GM18873 (cell line): ENCODE measurements at regions not wholly inside any gene's neighbourhood (a gene's known extent, or its start where the extent isn't known, plus 50 kb on each side); places are given as distances from the start of the nearest gene placed in this dataset.
"Not testable (repeated sequence)": the region's sequence is repeated elsewhere in the genome, so short reads cannot be mapped to it uniquely, and the experiment has no call there.

Source experiments
- ATAC-seq: cut with Tn5 transposase; IDR thresholded peaks from one replicate; pipeline ENCODE4 v1.9.1; 2021; ENCODE audit warnings: mild to moderate bottlenecking, moderate library complexity, moderate number of reproducible peaks; ENCODE audit not compliant: unreplicated experiment, low FRiP score

DNA sequence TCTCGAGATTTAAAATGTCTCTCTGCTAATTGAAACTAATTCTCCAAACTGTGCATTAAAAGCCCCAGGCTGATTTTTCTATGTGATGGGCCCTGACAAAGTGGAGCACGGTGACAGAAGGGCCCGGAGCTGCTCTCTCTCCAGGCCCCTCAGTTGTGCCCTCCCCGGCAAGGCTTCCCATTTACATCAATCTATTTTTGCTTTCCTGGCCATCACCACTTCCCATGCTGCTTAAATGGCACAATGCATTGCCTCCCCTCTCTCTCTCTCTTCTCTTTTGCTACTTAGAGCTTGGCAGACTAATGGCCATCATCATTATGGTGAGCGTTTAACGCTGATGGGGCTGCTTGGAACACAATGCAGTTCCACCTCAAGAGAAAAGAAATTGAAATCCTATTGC is 270.7 kb upstream of the DIO3 start:
- ATAC-seq, result no peak

DNA sequence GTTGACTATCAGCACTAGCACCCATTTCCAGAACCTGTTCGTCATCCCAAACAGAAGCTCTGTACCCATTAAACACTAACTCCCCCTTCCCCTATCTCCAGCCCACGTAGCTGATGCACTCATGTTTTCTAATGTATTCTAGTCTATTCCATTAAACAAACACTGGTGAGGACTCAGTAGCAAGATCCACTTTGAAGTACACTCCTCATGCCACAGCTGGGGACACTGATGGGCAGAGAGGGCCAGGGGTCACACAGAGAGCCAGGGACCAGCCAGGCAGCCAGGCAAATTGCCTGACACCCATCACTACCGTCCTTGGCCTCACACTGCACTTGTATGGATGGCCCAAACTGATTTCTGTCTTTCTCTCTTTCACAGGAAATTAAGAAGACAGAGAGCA is 269.9 kb upstream of the DIO3 start:
- no peak for ATAC-seq

DNA sequence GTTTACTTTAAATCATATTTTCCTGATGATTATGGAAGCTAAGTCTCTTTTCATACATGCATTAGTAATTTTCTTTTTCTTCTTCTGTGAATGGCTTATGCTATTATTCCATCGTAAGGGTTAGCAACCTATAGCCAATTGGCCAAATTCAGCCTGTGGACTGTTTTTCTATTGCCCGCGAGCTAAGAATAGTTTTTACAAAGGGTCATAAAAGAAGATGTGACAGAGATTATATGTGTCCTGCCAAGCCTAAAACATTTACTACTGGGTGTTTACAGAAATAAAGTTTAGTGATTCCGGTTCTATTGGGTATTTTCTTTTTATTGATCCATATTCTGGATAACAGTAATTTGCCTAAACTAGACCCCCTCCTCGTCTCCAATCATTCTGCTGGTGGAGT is 268.8 kb upstream of the DIO3 start:
- ATAC-seq, result no peak

DNA sequence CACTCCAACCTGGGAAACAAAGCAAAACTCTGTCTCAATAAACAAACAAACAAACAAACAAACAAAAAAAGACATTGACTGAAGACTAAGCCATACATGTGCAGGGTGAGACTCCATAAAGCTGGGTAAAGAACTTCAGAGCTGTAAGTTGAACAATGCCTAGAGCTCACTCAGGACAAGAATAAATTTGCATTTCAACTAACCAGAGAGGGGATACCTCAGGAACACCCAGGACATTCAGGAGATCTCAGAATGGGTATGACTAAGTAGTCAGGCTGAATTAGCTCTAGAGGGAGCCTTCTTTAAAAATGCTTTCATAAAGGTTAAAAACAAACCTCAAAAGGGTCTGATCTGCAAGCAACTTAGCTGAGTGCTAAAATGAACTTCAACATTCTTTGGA is 267.7 kb upstream of the DIO3 start:
- ATAC-seq, result no peak

DNA sequence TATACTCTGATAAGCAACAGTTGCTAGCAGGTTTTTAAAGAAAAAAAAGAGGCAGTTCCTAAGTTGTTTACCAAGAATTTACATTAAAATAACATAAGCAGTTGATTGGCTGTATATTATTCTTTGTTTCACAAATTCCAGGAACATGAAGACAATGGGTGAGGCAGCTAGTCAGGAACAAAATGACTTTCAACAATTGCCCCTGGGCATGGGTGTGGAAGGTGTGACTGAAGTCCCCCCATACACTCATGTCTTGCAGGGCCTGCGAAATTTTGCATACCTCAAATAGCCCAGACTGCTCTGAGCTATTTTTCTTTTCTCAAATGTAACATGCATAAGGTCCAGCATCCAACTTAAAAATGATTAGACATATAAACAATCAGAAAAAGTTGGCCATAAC is 267.2 kb upstream of the DIO3 start:
- ATAC-seq, result no peak

DNA sequence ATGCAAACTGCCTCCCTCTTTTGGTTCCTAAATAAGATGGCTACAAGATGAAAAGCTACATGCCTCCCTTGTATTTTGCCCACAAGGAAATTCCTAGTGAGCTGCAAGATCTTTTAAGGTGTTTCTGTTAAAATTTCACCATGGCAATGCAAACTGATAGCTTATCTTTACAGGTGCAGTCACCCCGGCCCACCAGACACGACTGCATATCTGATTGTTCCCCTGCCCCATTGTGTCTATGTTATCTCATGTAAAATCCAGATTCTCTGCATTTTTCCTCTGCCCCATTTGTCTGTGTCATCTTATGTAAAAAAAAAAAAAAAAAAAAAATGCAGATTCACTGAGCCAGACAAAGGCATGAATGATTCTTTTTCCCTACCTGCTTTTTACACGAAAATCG is 261.5 kb upstream of the DIO3 start:
- ATAC-seq, result not testable (repeated sequence)

DNA sequence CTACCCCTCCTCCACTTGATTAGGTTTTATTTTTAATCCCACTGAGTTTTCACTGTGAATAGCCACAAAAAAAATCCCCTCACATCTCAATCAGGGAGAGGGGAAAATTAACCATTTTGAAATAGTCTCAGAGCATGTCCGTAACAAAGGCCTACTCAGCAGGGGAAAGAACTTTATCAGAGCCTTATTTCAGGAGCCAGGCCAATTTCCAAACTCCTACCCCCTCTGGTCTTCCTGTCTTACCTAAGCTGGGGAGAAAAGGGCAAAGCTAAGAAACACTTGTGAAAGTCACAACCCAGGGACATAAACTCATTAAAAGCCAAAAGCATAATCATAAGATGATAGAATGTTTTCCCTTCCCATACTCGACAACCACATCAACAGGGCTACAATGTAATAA is 260.3 kb upstream of the DIO3 start:
- no peak for ATAC-seq

DNA sequence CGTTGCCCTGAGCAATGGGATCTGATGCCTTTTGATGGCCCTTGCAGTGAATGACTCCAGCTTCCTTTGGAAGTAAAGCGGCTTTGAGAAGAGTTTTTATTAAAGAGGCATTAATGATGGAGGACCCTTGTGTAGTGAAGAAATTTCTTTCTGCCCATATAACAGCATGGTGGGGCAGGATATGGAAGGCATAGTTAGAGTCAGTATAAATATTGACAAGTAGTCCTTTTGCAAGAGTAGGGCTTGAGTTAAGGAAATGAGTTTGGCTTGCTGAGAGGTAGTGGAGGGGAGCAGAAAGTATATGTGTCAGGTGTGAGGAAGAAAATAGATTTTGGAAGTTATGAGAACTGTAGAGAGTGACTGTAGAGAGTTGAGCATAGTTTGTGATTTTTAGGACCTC is 254.1 kb upstream of the DIO3 start:
- ATAC-seq, result not testable (repeated sequence)

DNA sequence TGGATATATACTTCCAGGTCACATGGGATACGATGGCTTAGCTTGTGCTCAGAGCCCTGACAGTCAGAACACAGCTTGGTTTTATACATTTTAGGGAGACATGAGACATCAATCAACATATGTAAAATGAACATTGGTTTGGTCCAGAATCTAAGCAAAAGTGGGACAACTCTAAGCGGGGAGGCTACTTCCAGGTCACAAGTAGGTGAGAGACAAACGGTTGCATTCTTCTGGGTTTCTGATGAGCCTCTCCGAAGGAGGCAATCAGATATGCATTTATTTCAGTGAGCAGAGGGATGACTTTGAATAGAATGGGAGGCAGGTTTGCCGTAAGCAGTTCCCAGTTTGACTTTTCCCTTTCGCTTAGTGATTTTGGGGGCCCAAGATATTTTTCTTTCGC is 250.1 kb upstream of the DIO3 start:
- not testable (repeated sequence) for ATAC-seq

DNA sequence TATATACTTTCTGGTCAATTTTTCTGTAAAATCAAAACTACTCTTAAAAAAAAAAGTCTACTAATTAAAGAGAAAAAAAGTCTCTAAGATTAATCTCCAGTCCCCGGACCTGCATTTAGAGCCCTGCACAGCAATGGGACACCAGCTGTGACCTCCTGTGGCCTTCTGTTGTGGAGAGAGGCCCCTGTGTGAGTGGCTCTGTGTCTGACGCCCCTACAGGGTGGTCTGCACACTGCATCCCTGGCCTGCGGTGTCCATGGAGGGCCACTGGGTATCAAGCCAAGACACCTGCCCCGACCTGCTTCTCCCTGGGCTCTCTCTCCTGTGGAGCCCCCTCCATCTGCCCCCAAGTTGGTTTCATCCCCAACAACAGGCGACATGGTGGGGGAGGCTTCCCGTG is 248.0 kb upstream of the DIO3 start:
- ATAC-seq, result no peak

DNA sequence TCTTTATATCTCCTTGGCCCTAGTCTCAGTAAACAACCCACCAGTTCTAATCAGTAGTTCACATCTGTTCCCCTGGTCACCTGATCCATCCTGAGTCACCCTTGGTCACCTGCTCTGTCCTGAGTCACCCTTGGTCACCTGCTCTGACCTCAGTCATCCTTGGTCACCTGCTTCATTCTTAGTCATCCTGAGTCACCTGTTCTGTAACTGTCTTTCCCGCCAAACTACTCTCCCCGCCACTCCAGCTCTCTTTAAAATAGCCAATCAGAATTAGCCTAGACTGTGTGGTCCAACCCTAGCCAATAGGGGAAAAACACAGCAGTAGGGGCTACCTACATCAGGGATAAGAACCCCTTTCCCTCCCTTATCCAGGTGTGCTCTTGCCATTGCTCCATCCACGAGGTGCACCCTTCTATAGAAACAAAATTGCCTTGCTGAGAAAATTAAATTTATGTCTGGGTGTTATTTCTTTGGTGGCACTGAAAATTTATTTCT is 245.4 kb upstream of the DIO3 start:
- ATAC-seq, result no peak

DNA sequence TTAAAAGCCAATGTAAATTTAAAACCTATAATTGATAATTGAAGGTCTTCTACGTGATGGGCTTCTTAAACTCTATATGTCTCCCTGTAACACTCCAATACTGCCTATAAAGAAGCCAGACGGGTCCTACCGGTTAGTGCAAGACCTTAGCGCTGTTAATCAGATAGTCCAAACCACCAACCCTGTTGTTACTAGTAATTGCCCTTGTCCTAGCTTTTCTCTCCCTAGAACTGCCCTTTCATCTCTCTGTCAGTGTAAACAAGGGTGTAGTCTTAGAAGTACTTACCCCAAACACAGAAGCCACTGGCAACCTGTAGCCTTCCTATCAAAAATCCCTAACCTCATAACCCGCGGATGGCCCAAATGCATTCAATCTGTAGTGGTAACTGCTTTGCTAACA is 243.0 kb upstream of the DIO3 start:
- ATAC-seq, result no peak

DNA sequence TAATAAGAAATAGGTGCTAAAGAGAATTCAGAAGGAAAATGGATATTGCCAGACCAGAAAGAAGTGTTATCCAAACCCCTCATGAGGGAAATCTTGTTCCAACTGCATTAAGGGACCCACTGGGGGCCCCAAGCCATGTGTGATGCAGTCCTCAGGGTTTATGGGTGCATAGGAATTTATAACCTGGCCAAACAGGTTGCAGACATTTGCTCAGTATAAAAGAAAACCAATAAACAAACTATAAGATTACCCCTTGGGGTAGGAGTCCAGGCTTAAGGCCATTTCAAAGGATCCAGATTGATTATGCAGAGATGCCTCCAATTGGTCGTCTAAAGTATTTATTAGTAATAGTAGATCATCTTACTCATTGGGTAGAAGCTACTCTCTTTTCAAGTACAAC is 240.9 kb upstream of the DIO3 start:
- ATAC-seq, result no peak

DNA sequence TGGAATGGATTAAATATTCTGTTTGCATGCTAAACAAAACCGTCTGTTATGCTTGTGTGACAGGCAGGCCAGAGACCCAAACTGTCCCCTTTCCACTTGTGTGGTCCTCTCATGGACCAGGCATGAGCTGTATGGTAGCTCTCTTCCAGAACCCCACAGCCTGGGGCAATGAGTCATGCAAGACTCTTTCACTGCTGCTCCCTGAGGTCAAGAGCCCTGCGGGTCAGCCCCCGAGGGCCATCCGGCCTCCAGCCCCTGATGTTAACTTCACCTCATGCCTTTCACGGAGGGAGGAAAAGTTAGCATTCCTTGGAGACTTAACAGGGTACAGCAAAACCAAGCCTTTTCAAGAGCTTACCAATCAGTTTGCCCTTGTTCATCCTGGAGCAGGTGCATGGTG is 239.1 kb upstream of the DIO3 start:
- no peak for ATAC-seq

DNA sequence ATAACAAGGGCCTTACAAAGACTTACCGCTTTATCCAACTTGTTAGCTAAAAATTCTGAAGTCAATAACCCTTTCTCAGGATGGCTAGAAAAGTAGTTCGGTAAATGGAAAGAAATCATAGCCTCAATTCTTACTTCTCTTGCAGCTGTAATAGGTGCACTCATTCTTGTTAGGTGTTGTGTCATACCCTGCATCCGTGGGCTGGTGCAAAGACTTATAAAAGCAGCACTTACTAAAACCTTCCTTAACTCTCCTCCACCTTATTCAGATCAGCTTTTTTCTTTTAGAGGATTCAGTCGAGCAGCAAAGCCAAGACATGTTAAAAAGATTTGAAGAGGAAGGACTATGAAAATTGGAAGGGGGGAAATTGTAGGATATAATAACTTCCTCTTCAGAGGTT is 238.2 kb upstream of the DIO3 start:
- no peak for ATAC-seq

DNA sequence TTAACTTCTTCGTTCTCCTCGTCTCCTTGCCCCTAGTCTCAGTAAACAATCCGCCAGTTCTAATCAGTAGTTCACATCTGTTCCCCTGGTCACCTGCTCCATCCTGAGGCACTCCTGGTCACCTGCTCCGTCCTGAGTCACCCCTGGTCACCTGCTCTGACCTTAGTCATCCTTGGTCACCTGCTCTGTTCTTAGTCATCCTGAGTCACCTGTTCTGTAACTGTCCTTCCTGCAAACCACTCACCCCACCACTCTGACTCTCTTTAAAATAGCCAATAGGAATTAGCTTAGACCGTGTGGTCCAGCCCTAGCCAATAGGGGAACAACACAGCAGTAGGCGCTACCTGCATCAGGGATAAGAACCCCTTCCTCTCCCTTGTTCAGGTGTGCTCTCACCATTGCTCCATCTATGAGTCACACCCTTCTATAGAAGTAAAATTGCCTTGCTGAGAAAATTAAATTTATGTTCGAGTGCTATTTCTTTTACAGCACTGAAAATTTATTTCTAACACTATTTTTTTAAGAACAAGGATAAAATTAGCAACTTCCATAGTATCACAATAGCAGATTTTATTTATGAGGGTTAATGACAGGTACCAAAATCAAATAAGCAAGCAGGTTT is 237.6 kb upstream of the DIO3 start:
- ATAC-seq, result not testable (repeated sequence)

DNA sequence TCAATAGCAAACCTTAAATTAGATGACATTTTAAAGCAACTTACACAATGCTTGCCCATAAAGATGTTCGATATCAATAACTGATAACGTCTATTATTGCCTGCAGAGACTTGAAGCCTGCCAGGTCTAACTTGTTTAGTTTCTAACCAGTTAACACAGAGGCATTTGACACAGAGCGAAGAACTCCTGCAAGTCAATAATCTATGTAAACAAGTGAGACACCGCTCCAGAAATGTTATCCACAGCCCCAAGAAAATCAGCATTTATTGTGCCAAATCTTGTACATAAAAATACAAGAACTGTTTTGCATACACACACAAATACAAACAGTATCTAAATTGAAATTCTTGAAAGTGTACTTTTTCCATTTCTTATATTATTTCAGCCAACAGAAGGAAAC is 236.0 kb upstream of the DIO3 start:
- ATAC-seq, result no peak

DNA sequence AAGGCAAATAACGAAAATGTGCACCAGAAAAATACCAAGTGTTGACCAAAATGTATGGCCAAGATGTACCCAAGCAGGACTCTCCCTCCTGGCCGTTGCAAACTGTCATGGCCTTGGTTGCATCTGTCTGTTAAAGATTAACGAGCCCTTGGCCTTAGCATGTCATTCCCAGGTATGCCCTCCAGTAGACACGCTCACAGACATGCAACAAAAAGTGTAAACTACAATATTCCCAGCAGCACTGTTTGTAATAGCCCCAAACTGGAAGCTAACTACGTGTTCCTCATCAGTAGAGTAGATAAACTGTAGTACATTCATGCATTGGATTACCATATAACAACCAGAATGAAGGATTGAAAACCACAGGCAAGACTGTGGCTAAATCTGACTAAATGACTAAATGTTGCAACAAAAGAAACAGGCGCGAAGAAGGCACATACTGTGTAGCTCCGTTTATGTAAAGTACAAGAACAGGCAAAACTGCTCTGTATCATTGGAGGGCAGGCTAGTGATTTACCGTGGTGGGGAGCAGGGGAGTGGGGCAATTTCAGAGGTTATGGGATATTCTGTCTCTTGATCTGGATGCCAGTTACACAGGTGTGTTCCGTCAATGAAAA is 232.8 kb upstream of the DIO3 start:
- no peak for ATAC-seq

DNA sequence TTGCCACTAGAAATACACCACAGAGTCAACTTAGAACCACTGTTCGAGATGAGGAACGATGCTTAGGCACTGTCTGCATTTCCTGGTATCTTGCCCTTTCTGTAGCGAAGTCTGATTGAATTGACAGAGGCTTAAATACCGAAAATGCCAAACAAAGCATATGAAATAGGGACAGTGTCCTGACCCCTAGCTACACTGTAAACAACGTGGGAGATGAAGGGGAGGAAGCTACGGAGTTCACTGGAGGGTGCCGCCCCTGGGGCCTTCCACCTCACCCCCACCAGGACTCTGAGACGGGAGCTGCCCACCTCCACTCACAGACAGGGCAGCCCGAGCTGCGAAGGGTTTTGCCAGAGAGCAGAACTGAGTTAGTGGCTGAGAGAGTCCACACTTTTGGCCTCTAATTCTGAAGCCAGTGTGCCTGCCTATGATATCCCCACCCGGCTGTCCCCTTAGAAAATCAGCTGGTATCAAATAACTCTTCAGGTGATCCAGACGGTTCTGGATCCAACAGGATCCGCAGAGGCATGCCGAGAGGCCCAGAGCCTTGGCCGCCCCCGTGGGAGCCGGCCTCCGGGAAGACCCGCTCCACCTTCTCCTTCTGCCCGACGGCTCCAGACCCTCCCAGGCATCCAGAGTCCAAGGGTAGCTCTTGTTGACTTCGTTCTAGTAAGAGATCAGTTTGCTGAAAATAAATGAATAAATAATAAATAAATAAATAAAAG is 230.7 kb upstream of the DIO3 start:
- ATAC-seq, result no peak

DNA sequence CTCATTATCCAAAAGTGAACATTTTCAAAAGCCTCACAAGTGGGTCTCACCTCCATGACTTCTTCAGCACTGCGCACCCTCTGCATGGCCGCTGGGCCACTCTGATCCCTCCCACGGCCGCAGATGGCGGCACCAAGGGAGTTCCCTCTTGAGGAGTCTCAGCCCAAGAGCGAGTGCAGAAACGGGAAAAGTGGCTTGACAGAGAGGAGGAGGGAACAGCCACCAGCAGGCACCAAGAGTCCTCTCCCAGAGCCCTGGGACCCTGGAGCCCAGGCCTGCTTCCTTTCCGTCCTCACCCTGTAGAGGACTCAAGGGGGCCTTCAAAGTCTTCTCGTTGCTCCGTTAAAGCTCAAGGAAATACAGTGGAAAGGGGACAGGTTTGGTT is 230.2 kb upstream of the DIO3 start:
- ATAC-seq, result no peak

DNA sequence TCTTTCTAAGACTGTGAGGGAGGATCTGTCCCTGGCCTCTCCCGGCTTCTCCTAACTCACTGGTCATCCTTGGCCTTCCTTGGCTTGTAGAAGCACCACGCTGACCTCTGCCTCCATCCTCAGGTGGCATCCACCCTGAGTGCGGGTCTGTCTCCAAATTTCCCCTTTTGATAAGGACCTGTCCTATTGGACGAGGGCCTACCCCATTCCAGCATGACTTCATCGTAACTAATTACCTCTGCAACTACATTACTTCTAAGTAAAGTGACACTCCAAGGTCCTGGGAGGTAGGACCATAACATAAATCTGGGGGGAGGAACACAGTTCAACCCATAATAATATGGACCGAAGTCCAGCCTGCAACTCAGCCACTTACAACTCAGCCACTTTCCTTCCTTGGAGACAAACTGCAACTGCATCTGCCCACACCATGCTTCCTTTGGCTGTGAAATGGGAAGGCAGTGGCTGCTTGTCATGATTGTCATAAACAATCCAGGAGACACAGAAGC is 229.6 kb upstream of the DIO3 start:
- ATAC-seq, result no peak

DNA sequence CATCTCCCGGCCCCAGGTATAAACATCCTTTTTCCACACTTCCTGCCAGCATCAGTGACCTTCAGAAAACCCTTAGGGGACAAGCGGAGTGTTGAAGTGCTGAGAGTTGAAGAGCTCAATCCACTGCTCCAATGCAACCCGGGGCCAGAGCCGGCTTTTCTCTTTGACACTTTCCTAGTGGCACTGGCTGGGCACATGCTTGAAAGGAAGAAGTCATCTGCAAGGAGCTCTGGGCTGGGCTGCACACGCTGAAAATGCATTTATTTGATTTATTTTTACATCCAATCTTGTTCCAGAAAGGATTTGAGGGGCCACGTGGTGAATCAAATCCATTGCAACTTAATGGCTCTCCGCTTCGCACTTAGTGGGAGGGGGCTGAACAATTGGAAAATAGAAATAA is 229.0 kb upstream of the DIO3 start:
- no peak for ATAC-seq
